ENCODE measurements at regions not wholly inside any gene's neighbourhood (a gene's known extent, or its start where the extent isn't known, plus 50 kb on each side); places are given as distances from the start of the nearest gene placed in this dataset.

GRCh38 chr10:28806488-28806941, 129.2 kb downstream of the BAMBI start:
- DNase-seq, result peak in 4 of 5 donors; percentile 48 to 61 (median 58)
- WGBS, 3 donors, result 3 to 14% (median 5%) methylated on average over 5 of the region's 5 CpGs
- H3K4me1 ChIP-seq (ENCODE audit: insufficient read depth), result peaks cover 19% of the 10 kb centered on the region
- no peaks in the 10 kb centered on the region for H3K36me3 ChIP-seq
- intact Hi-C loops (cut with DNase I), result loop anchor here in 2 of 4 donors (10.0 kb wide), 1 partner anchor 132 kb away; the partner anchor contains the start of gene BAMBI (in 2 of the 2)
- H3K9me3 ChIP-seq, result no peaks in the 10 kb centered on the region
- H3K27me3 ChIP-seq, result no peaks in the 10 kb centered on the region
- no peak for TF ChIP-seq CTCF (IDR thresholded peaks at IDR 0.05)
- TF ChIP-seq EP300 (IDR thresholded peaks at IDR 0.05), result no peak
- TF ChIP-seq POLR2A (IDR thresholded peaks at IDR 0.05), result no peak
- no peak overlapping the region for H3K4me3 ChIP-seq
- peak overlapping the region; percentile 82 to 88 for H3K27ac ChIP-seq

GRCh38 chr10:28806951-28807759, 129.8 kb downstream of the BAMBI start:
- Histone ChIP-seq H3K27me3 (no peaks in the 10 kb centered on the region), H3K27ac (peak overlapping the region; percentile 82 to 88), H3K4me1 (ENCODE audit: insufficient read depth) (peaks cover 18% of the 10 kb centered on the region), H3K9me3 (no peaks in the 10 kb centered on the region), H3K4me3 (no peak overlapping the region), H3K36me3 (no peaks in the 10 kb centered on the region)
- whole genome bisulfite sequencing, 3 donors, result 4 to 6% (median 4%) methylated on average over 8 of the region's 8 CpGs
- intact Hi-C loops (cut with DNase I), result loop anchor here in 2 of 4 donors (10.0 kb wide), 1 partner anchor 132 kb away; the partner anchor contains the start of gene BAMBI (in 2 of the 2)
- peak in 2 of 5 donors; percentile 41 to 47 for DNase-seq
- no peak for TF ChIP-seq EP300 (IDR thresholded peaks at IDR 0.05)
- no peak for TF ChIP-seq CTCF (IDR thresholded peaks at IDR 0.05)
- TF ChIP-seq POLR2A (IDR thresholded peaks at IDR 0.05), result no peak

- 31 to 33% (median 33%) methylated on average over 16 of the region's 16 CpGs for WGBS, 3 donors
- Histone ChIP-seq H3K27me3 (no peaks in the 10 kb centered on the region), H3K4me3 (no peak overlapping the region), H3K4me1 (ENCODE audit: insufficient read depth) (peaks cover 18% of the 10 kb centered on the region), H3K9me3 (no peaks in the 10 kb centered on the region), H3K27ac (peak overlapping the region; percentile 82 to 88), H3K36me3 (no peaks in the 10 kb centered on the region)
- intact Hi-C loops (cut with DNase I), result loop anchor here in 2 of 4 donors (10.0 kb wide), 1 partner anchor 133 kb away; the partner anchor contains the start of gene BAMBI (in 2 of the 2)
- peak in 2 of 5 donors; percentile 47 to 60 for DNase-seq
- TF ChIP-seq POLR2A (IDR thresholded peaks at IDR 0.05), result no peak
Observed at GRCh38 chr10:28807760-28808613, 130.7 kb downstream of the BAMBI start.

- TF ChIP-seq POLR2A (IDR thresholded peaks at IDR 0.05) (no peak), EP300 (IDR thresholded peaks at IDR 0.05) (no peak), CTCF (IDR thresholded peaks at IDR 0.05) (no peak)
- no peak for DNase-seq
- Histone ChIP-seq H3K9me3 (no peaks in the 10 kb centered on the region), H3K36me3 (no peaks in the 10 kb centered on the region), H3K4me1 (ENCODE audit: insufficient read depth) (peaks cover 18% of the 10 kb centered on the region), H3K27me3 (no peaks in the 10 kb centered on the region), H3K4me3 (no peak overlapping the region), H3K27ac (peak overlapping the region; percentile 12 to 88)
- intact Hi-C loops (cut with DNase I), result loop anchor here in 2 of 4 donors (10.0 kb wide), 1 partner anchor 134 kb away; the partner anchor contains the start of gene BAMBI (in 2 of the 2)
- 90 to 94% (median 91%) methylated on average over 6 of the region's 6 CpGs for WGBS, 3 donors
Observed at GRCh38 chr10:28808693-28809092, 131.4 kb downstream of the BAMBI start.
